ENCODE measurements at regions not wholly inside any gene's neighbourhood (a gene's known extent, or its start where the extent isn't known, plus 50 kb on each side); places are given as distances from the start of the nearest gene placed in this dataset.
A peak's percentile ranks its signal among the peaks of the same experiment; 100 is the strongest.

- no peak overlapping the region for H3K4me3 ChIP-seq
- no peak for DNase-seq
These were observed 66.1 kb upstream of the NR2F2 start for GRCh38 chr15:96264351-96264798.

GRCh38 chr15:96264801-96265515 is 65.5 kb upstream of the NR2F2 start:
- peaks cover 15% of the 10 kb centered on the region for H3K4me1 ChIP-seq

More at GRCh38 chr15:96264351-96264798, 66.1 kb upstream of the NR2F2 start:
- H3K36me3 ChIP-seq, result no peaks in the 10 kb centered on the region
- peak; percentile 95 for ATAC-seq
- no peak for TF ChIP-seq CTCF (IDR thresholded peaks at IDR 0.05)
- intact Hi-C loops (cut with DNase I), result no loop called here
- no peaks in the 10 kb centered on the region for H3K9me3 ChIP-seq
- H3K27ac ChIP-seq, result peak overlapping the region; percentile 49
- H3K27me3 ChIP-seq (ENCODE audit: low read depth), result no peaks in the 10 kb centered on the region
- H3K4me1 ChIP-seq, result peaks cover 15% of the 10 kb centered on the region

GRCh38 chr15:96266456-96266855 is 64.0 kb upstream of the NR2F2 start:
- Histone ChIP-seq H3K36me3 (no peaks in the 10 kb centered on the region), H3K9me3 (no peaks in the 10 kb centered on the region), H3K4me3 (no peak overlapping the region), H3K4me1 (peaks cover 15% of the 10 kb centered on the region), H3K27me3 (ENCODE audit: low read depth) (no peaks in the 10 kb centered on the region), H3K27ac (no peak overlapping the region)
- TF ChIP-seq CTCF (IDR thresholded peaks at IDR 0.05), result no peak
- no peak for DNase-seq
- ATAC-seq, result no peak
- intact Hi-C loops (cut with DNase I), result no loop called here

More at GRCh38 chr15:96264801-96265515, 65.5 kb upstream of the NR2F2 start:
- Histone ChIP-seq H3K9me3 (no peaks in the 10 kb centered on the region), H3K36me3 (no peaks in the 10 kb centered on the region), H3K27me3 (ENCODE audit: low read depth) (no peaks in the 10 kb centered on the region), H3K4me3 (no peak overlapping the region), H3K27ac (peak overlapping the region; percentile 49)
- DNase-seq, result no peak
- ATAC-seq, result peak; percentile 53 to 78
- intact Hi-C loops (cut with DNase I), result no loop called here
- no peak for TF ChIP-seq CTCF (IDR thresholded peaks at IDR 0.05)

- Histone ChIP-seq H3K9me3 (no peaks in the 10 kb centered on the region), H3K4me3 (no peak overlapping the region), H3K36me3 (no peaks in the 10 kb centered on the region), H3K4me1 (peaks cover 15% of the 10 kb centered on the region), H3K27me3 (ENCODE audit: low read depth) (no peaks in the 10 kb centered on the region), H3K27ac (no peak overlapping the region)
- no peak for TF ChIP-seq CTCF (IDR thresholded peaks at IDR 0.05)
- DNase-seq (no peak), ATAC-seq (no peak)
- intact Hi-C loops (cut with DNase I), result no loop called here
These were observed 63.0 kb upstream of the NR2F2 start for GRCh38 chr15:96267463-96267862.

GRCh38 chr15:96268442-96269204 is 61.9 kb upstream of the NR2F2 start:
- intact Hi-C loops (cut with DNase I), result no loop called here
- DNase-seq, result no peak
- H3K9me3 ChIP-seq, result no peaks in the 10 kb centered on the region
- no peaks in the 10 kb centered on the region for H3K36me3 ChIP-seq
- H3K4me1 ChIP-seq, result peaks cover 15% of the 10 kb centered on the region
- H3K4me3 ChIP-seq, result no peak overlapping the region
- H3K27ac ChIP-seq, result no peak overlapping the region
- H3K27me3 ChIP-seq (ENCODE audit: low read depth), result no peaks in the 10 kb centered on the region
- TF ChIP-seq CTCF (IDR thresholded peaks at IDR 0.05), result no peak
- ATAC-seq, result no peak

Data from lower lobe of right lung (tissue), 2 donors.